ENCODE measurements at regions not wholly inside any gene's neighbourhood (a gene's known extent, or its start where the extent isn't known, plus 50 kb on each side); places are given as distances from the start of the nearest gene placed in this dataset.

- H3K27ac ChIP-seq (ENCODE audit: low read length) = no peak overlapping the region
- ATAC-seq (ENCODE audit: insufficient read depth, low read depth) (no peak), DNase-seq (no peak)
- no peak overlapping the region for H3K4me2 ChIP-seq (ENCODE audit: insufficient read depth, low read length)
- no peaks in the 10 kb centered on the region for H3K36me3 ChIP-seq (ENCODE audit: insufficient read depth, low read length)
- no peaks in the 10 kb centered on the region for H3K27me3 ChIP-seq (ENCODE audit: insufficient read depth, low read length, poor library complexity)
- no peaks in the 10 kb centered on the region for H3K79me2 ChIP-seq (ENCODE audit: insufficient read depth, low read length)
- no peaks in the 10 kb centered on the region for H4K20me1 ChIP-seq (ENCODE audit: insufficient read depth, low read length)
- TF ChIP-seq CTCF (IDR thresholded peaks at IDR 0.05; ENCODE audit: borderline replicate concordance, extremely low read depth, low read length, poor library complexity, severe bottlenecking) (no peak), EZH2 (IDR thresholded peaks at IDR 0.05; ENCODE audit: borderline replicate concordance, low read depth, low read length, severe bottlenecking) (no peak)
- H2AFZ ChIP-seq (ENCODE audit: low read depth, low read length) = no peak overlapping the region; the same call in 1 of the 2 replicates
- no peaks in the 10 kb centered on the region for H3K4me1 ChIP-seq (ENCODE audit: insufficient read depth, low read length)
- no peaks in the 10 kb centered on the region for H3K9me3 ChIP-seq (ENCODE audit: insufficient read depth, low read length, severe bottlenecking)
- H3K4me3 ChIP-seq (ENCODE audit: low read depth in 1 of 2, low read length in 2 of 2) = no peak overlapping the region
- H3K9ac ChIP-seq (ENCODE audit: low read depth, low read length) = no peak overlapping the region
These were observed 352.9 kb upstream of the SEL1L start for GRCh38 chr14:81886588-81886987.

DNA sequence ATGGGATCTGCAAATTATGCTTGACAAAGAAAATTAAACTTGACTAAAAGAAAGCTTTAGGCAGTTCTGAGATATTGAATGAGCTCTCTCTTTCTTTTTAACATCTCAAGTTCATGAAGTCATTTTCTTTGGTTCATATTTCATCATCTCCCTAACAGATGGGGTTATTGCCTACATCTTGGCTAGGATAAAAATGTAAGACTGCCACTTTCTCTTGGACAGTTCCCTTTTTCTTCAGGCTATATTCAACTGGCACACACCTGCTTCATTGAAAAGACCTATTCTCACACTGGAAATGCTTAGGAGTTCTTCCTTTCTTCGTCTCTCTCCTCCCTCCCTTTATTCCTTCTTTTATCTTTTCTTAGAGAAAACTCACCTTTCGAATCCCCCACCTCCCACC lies 355.9 kb upstream of the SEL1L start:
- Histone ChIP-seq H2AFZ (ENCODE audit: low read depth, low read length) (no peak overlapping the region), H3K4me2 (ENCODE audit: insufficient read depth, low read length) (no peak overlapping the region), H3K9ac (ENCODE audit: low read depth, low read length) (no peak overlapping the region), H3K4me1 (ENCODE audit: insufficient read depth, low read length) (no peaks in the 10 kb centered on the region), H3K27me3 (ENCODE audit: insufficient read depth, low read length, poor library complexity) (no peaks in the 10 kb centered on the region), H3K9me3 (ENCODE audit: insufficient read depth, low read length, severe bottlenecking) (no peaks in the 10 kb centered on the region), H4K20me1 (ENCODE audit: insufficient read depth, low read length) (no peaks in the 10 kb centered on the region), H3K27ac (ENCODE audit: low read length) (no peak overlapping the region), H3K4me3 (ENCODE audit: low read depth in 1 of 2, low read length in 2 of 2) (no peak overlapping the region), H3K79me2 (ENCODE audit: insufficient read depth, low read length) (no peaks in the 10 kb centered on the region), H3K36me3 (ENCODE audit: insufficient read depth, low read length) (no peaks in the 10 kb centered on the region)
- ATAC-seq (ENCODE audit: insufficient read depth, low read depth) = no peak
- TF ChIP-seq EZH2 (IDR thresholded peaks at IDR 0.05; ENCODE audit: borderline replicate concordance, low read depth, low read length, severe bottlenecking) (no peak), CTCF (IDR thresholded peaks at IDR 0.05; ENCODE audit: borderline replicate concordance, extremely low read depth, low read length, poor library complexity, severe bottlenecking) (no peak)
- no peak for DNase-seq

- no peaks in the 10 kb centered on the region for H3K27me3 ChIP-seq (ENCODE audit: insufficient read depth, low read length, poor library complexity)
- ATAC-seq (ENCODE audit: insufficient read depth, low read depth) (no peak), DNase-seq (no peak)
- no peaks in the 10 kb centered on the region for H3K79me2 ChIP-seq (ENCODE audit: insufficient read depth, low read length)
- TF ChIP-seq EZH2 (IDR thresholded peaks at IDR 0.05; ENCODE audit: borderline replicate concordance, low read depth, low read length, severe bottlenecking) (no peak), CTCF (IDR thresholded peaks at IDR 0.05; ENCODE audit: borderline replicate concordance, extremely low read depth, low read length, poor library complexity, severe bottlenecking) (no peak)
- no peaks in the 10 kb centered on the region for H3K36me3 ChIP-seq (ENCODE audit: insufficient read depth, low read length)
- H3K4me1 ChIP-seq (ENCODE audit: insufficient read depth, low read length) = no peaks in the 10 kb centered on the region
- no peak overlapping the region for H3K4me3 ChIP-seq (ENCODE audit: low read depth in 1 of 2, low read length in 2 of 2)
- no peaks in the 10 kb centered on the region for H3K9me3 ChIP-seq (ENCODE audit: insufficient read depth, low read length, severe bottlenecking)
- H4K20me1 ChIP-seq (ENCODE audit: insufficient read depth, low read length) = no peaks in the 10 kb centered on the region
- no peak overlapping the region for H3K27ac ChIP-seq (ENCODE audit: low read length)
- H3K4me2 ChIP-seq (ENCODE audit: insufficient read depth, low read length) = no peak overlapping the region
- no peak overlapping the region for H2AFZ ChIP-seq (ENCODE audit: low read depth, low read length)
- H3K9ac ChIP-seq (ENCODE audit: low read depth, low read length) = no peak overlapping the region
These were observed 356.4 kb upstream of the SEL1L start for GRCh38 chr14:81890020-81890419.

- ATAC-seq (ENCODE audit: insufficient read depth, low read depth) = no peak
- Histone ChIP-seq H3K9me3 (ENCODE audit: insufficient read depth, low read length, severe bottlenecking) (no peaks in the 10 kb centered on the region), H2AFZ (ENCODE audit: low read depth, low read length) (no peak overlapping the region), H3K4me3 (ENCODE audit: low read depth in 1 of 2, low read length in 2 of 2) (no peak overlapping the region), H3K9ac (ENCODE audit: low read depth, low read length) (no peak overlapping the region), H3K4me1 (ENCODE audit: insufficient read depth, low read length) (no peaks in the 10 kb centered on the region), H3K36me3 (ENCODE audit: insufficient read depth, low read length) (no peaks in the 10 kb centered on the region), H4K20me1 (ENCODE audit: insufficient read depth, low read length) (no peaks in the 10 kb centered on the region), H3K79me2 (ENCODE audit: insufficient read depth, low read length) (no peaks in the 10 kb centered on the region), H3K27ac (ENCODE audit: low read length) (no peak overlapping the region), H3K4me2 (ENCODE audit: insufficient read depth, low read length) (no peak overlapping the region), H3K27me3 (ENCODE audit: insufficient read depth, low read length, poor library complexity) (no peaks in the 10 kb centered on the region)
- DNase-seq = no peak
- no peak for TF ChIP-seq EZH2 (IDR thresholded peaks at IDR 0.05; ENCODE audit: borderline replicate concordance, low read depth, low read length, severe bottlenecking)
- no peak for TF ChIP-seq CTCF (IDR thresholded peaks at IDR 0.05; ENCODE audit: borderline replicate concordance, extremely low read depth, low read length, poor library complexity, severe bottlenecking)
These were observed 369.8 kb upstream of the SEL1L start for GRCh38 chr14:81903477-81903876.

All from DND-41 (cell line).